Liver (tissue), 8 donors: ENCODE measurements at regions not wholly inside any gene's neighbourhood (a gene's known extent, or its start where the extent isn't known, plus 50 kb on each side); places are given as distances from the start of the nearest gene placed in this dataset.

Source experiments
- DNase-seq: peaks from one replicate; pipeline ENCODE4 v3.0.0-alpha.2; 2017; ENCODE audit warnings: low spot score
- H3K27ac ChIP-seq, 2 donors: one replicate each; pipeline ENCODE4 v1.7.0; 2013; ENCODE audit warnings: inconsistent platforms in 2 of 2, low read length in 2 of 2, control low read depth in 1 of 2, low read depth in 1 of 2, mild to moderate bottlenecking in 1 of 2
- H3K27me3 ChIP-seq, 4 donors: one replicate each; pipeline versions ENCODE4 v1.6.1 to v1.7.0; 2013; ENCODE audit warnings: low read length in 3 of 4, inconsistent platforms in 1 of 4, mild to moderate bottlenecking in 1 of 4, moderate library complexity in 1 of 4; ENCODE audit not compliant: control insufficient read depth in 4 of 4, insufficient read depth in 4 of 4
- H3K36me3 ChIP-seq, 4 donors: one replicate each; pipeline versions ENCODE4 v1.6.1 to v1.7.0; 2013; ENCODE audit warnings: low read length in 3 of 4, mild to moderate bottlenecking in 3 of 4, low read depth in 1 of 4, moderate library complexity in 1 of 4; ENCODE audit not compliant: control insufficient read depth in 4 of 4, insufficient read depth in 3 of 4
- H3K4me1 ChIP-seq, 4 donors: one replicate each; pipeline versions ENCODE4 v1.6.1 to v1.7.0; 2013; ENCODE audit warnings: low read length in 3 of 4, mild to moderate bottlenecking in 3 of 4, moderate library complexity in 1 of 4; ENCODE audit not compliant: control insufficient read depth in 4 of 4, insufficient read depth in 4 of 4
- H3K4me3 ChIP-seq, 3 donors: one replicate each; pipeline versions ENCODE4 v1.6.1 to v1.7.0; 2013; ENCODE audit warnings: low read length in 3 of 3, control low read depth in 1 of 3, low read depth in 1 of 3, mild to moderate bottlenecking in 1 of 3
- H3K9ac ChIP-seq, 2 donors: one replicate each; pipeline ENCODE4 v1.7.0; 2013; ENCODE audit warnings: low read length in 2 of 2, mild to moderate bottlenecking in 2 of 2, moderate library complexity in 2 of 2, control low read depth in 1 of 2, low read depth in 1 of 2
- H3K9me3 ChIP-seq, 4 donors: one replicate each; pipeline versions ENCODE4 v1.6.1 to v1.7.0; 2013; ENCODE audit warnings: low read length in 3 of 4; ENCODE audit not compliant: control insufficient read depth in 4 of 4
- ATF3 ChIP-seq: IDR thresholded peaks from 2 replicates; pipeline ENCODE4 v1.6.1; 2016; ENCODE audit warnings: antibody characterized with exemption
- CTCF ChIP-seq: fragments of 150-350 bp; IDR thresholded peaks from 2 replicates; pipeline ENCODE4 v1.5.1; 2017; ENCODE audit warnings: improper control_type of control experiment, low read depth, low read length; ENCODE audit not compliant: missing input control
- FOXA1 ChIP-seq: IDR thresholded peaks from 2 replicates; pipeline ENCODE4 v1.6.1; 2016; ENCODE audit warnings: antibody characterized with exemption
- FOXA2 ChIP-seq: IDR thresholded peaks from 2 replicates; pipeline ENCODE4 v1.6.1; 2016; ENCODE audit warnings: antibody characterized with exemption
- GABPA ChIP-seq, 2 donors: IDR thresholded peaks in 1 of 2; conservative IDR thresholded peaks in 1 of 2; 2 replicates each; pipeline ENCODE4 v1.6.1; 2016; ENCODE audit warnings: antibody characterized with exemption in 2 of 2, mild to moderate bottlenecking in 1 of 2, moderate library complexity in 1 of 2
- HNF4A ChIP-seq, 2 donors: conservative IDR thresholded peaks; 2 replicates each; pipeline ENCODE4 v1.6.1; 2016; ENCODE audit warnings: antibody characterized with exemption in 2 of 2, mild to moderate bottlenecking in 2 of 2
- JUND ChIP-seq, 2 donors: IDR thresholded peaks; 2 replicates each; pipeline ENCODE4 v1.6.1; 2016; ENCODE audit warnings: antibody characterized with exemption in 2 of 2
- MAX ChIP-seq: IDR thresholded peaks from 2 replicates; pipeline ENCODE4 v1.6.1; 2016; ENCODE audit warnings: antibody characterized with exemption
- NR2F2 ChIP-seq: IDR thresholded peaks from 2 replicates; pipeline ENCODE4 v1.6.1; 2016; ENCODE audit warnings: antibody characterized with exemption
- RAD21 ChIP-seq, 2 donors: IDR thresholded peaks; 2 replicates each; pipeline ENCODE4 v1.6.1; 2016; ENCODE audit warnings: antibody characterized with exemption in 2 of 2, mild to moderate bottlenecking in 2 of 2
- REST ChIP-seq: IDR thresholded peaks from 2 replicates; pipeline ENCODE4 v1.6.1; 2016; ENCODE audit warnings: antibody characterized with exemption, mild to moderate bottlenecking
- SP1 ChIP-seq: IDR thresholded peaks from 2 replicates; pipeline ENCODE4 v1.6.1; 2018; ENCODE audit warnings: antibody characterized with exemption, mild to moderate bottlenecking
- TAF1 ChIP-seq: conservative IDR thresholded peaks from 2 replicates; pipeline ENCODE4 v1.6.1; 2016; ENCODE audit warnings: antibody characterized with exemption, mild to moderate bottlenecking
- YY1 ChIP-seq: IDR thresholded peaks from 2 replicates; pipeline ENCODE4 v1.6.1; 2016; ENCODE audit warnings: antibody characterized with exemption, mild to moderate bottlenecking
- WGBS: extraction: QIAGEN DNeasy Blood & Tissue Kit; methylation state at CpG from one replicate; pipeline ENCODE4 v1.1.7; 2013; 5-methylcytosine and 5-hydroxymethylcytosine counted together
- donor health status: healthy.
- donor health status: healthy.
- donor health status: healthy.
- donor health status: healthy.
- donor health status: healthy.

GRCh38 chr6:19590501-19591131 lies 246.6 kb upstream of the ID4 start:
- DNase-seq, result no peak
- no peak overlapping the region for H3K27ac ChIP-seq
- no peak overlapping the region for H3K4me3 ChIP-seq
- peaks cover 0 to under 1% (median 0%) of the 10 kb centered on the region in 4 donors for H3K4me1 ChIP-seq
- H3K9ac ChIP-seq, result no peak overlapping the region
- peaks cover 0 to 2% (median 0%) of the 10 kb centered on the region in 4 donors for H3K27me3 ChIP-seq
- WGBS, result 78% methylated on average over 5 of the region's 5 CpGs
- no peaks in the 10 kb centered on the region for H3K36me3 ChIP-seq
- TF ChIP-seq NR2F2, result no peak
- no peak for TF ChIP-seq YY1
- no peak for TF ChIP-seq FOXA1
- no peak for TF ChIP-seq RAD21 (IDR thresholded peaks at IDR 0.05)
- TF ChIP-seq SP1, result no peak
- TF ChIP-seq MAX, result no peak
- no peak for TF ChIP-seq FOXA2
- no peak for TF ChIP-seq JUND (IDR thresholded peaks at IDR 0.05)
- TF ChIP-seq REST, result no peak
- no peak for TF ChIP-seq CTCF
- no peak for TF ChIP-seq TAF1
- TF ChIP-seq GABPA (IDR thresholded peaks at IDR 0.05 in 1 of 2, conservative IDR thresholded peaks at IDR 0.05 in 1 of 2), result no peak
- TF ChIP-seq HNF4A (conservative IDR thresholded peaks at IDR 0.05), result no peak
- no peaks in the 10 kb centered on the region for H3K9me3 ChIP-seq

GRCh38 chr6:19597809-19598320 lies 239.3 kb upstream of the ID4 start:
- Histone ChIP-seq H3K9me3 (peaks cover 0 to 2% (median 0%) of the 10 kb centered on the region in 4 donors), H3K36me3 (no peaks in the 10 kb centered on the region), H3K4me1 (no peaks in the 10 kb centered on the region), H3K27ac (no peak overlapping the region), H3K9ac (no peak overlapping the region), H3K27me3 (peaks cover 0 to 2% (median 0%) of the 10 kb centered on the region in 4 donors), H3K4me3 (no peak overlapping the region)
- TF ChIP-seq REST (no peak), TAF1 (no peak), MAX (no peak), ATF3 (no peak)
- WGBS, result 83% methylated on average over 5 of the region's 5 CpGs
- DNase-seq, result no peak
